CD4-positive, alpha-beta memory T cell (primary cell): ENCODE measurements at regions not wholly inside any gene's neighbourhood (a gene's known extent, or its start where the extent isn't known, plus 50 kb on each side); places are given as distances from the start of the nearest gene placed in this dataset.

Source experiments
- CTCF ChIA-PET: fragments of 350-600 bp; sonication (Branson Sonifier 250); formaldehyde crosslinking; loops from one replicate; lab custom pipeline; 2021; ENCODE audit warnings: inconsistent platforms; ENCODE audit not compliant: partially characterized antibody; lab: Charles Lee
- POLR2A ChIA-PET: fragments of 350-600 bp; sonication (Branson Sonifier 250); formaldehyde crosslinking; loops from one replicate; lab custom pipeline; 2021; ENCODE audit not compliant: partially characterized antibody; lab: Charles Lee
- DNase-seq, 5 donors: peaks; one replicate each; pipeline versions ENCODE4 v3.0.0 to v3.0.0-alpha.2; 2020 to 2022; ENCODE audit warnings: mixed read lengths in 1 of 5
- H3K27ac ChIP-seq: one replicate; pipeline ENCODE4 v1.7.0; 2013; ENCODE audit warnings: low read depth, low read length
- H3K27me3 ChIP-seq: 2 replicates; pipeline ENCODE4 v1.7.0; 2013; ENCODE audit warnings: mild to moderate bottlenecking, low read length, moderate library complexity; ENCODE audit not compliant: insufficient read depth
- H3K36me3 ChIP-seq: 2 replicates; pipeline ENCODE4 v1.7.0; 2013; ENCODE audit warnings: mild to moderate bottlenecking, low read length, moderate library complexity; ENCODE audit not compliant: insufficient read depth
- H3K4me1 ChIP-seq: 2 replicates; pipeline ENCODE4 v1.7.0; 2013; ENCODE audit warnings: mild to moderate bottlenecking, low read length, moderate library complexity; ENCODE audit not compliant: insufficient read depth
- H3K4me3 ChIP-seq, 2 donors: one replicate each; pipeline ENCODE4 v1.7.0; 2013; ENCODE audit warnings: low read length in 2 of 2, mild to moderate bottlenecking in 1 of 2
- H3K9me3 ChIP-seq, 2 donors: one replicate each; pipeline ENCODE4 v1.7.0; 2013; ENCODE audit warnings: low read length in 2 of 2, control low read depth in 1 of 2; ENCODE audit not compliant: control insufficient read depth in 1 of 2
- H3K27ac Mint-ChIP-seq, 7 donors: one replicate each; pipeline ENCODE4 v1.8.0; 2020 to 2021; ENCODE audit warnings: mixed read lengths in 7 of 7, mild to moderate bottlenecking in 6 of 7, inconsistent platforms in 3 of 7, moderate library complexity in 3 of 7
- H3K27me3 Mint-ChIP-seq, 2 donors: one replicate each; pipeline ENCODE4 v1.8.0; 2020 to 2021; ENCODE audit warnings: mixed read lengths in 2 of 2
- H3K36me3 Mint-ChIP-seq, 2 donors: one replicate each; pipeline ENCODE4 v1.8.0; 2020 to 2021; ENCODE audit warnings: mixed read lengths in 2 of 2, inconsistent platforms in 1 of 2, mild to moderate bottlenecking in 1 of 2
- H3K4me1 Mint-ChIP-seq, 4 donors: one replicate each; pipeline ENCODE4 v1.8.0; 2020 to 2021; ENCODE audit warnings: mixed read lengths in 4 of 4, mild to moderate bottlenecking in 1 of 4
- H3K4me3 Mint-ChIP-seq, 8 donors: one replicate each; pipeline ENCODE4 v1.8.0; 2020 to 2021; ENCODE audit warnings: mixed read lengths in 8 of 8, mild to moderate bottlenecking in 7 of 8, moderate library complexity in 6 of 8, inconsistent platforms in 3 of 8
- H3K9me3 Mint-ChIP-seq, 8 donors: one replicate each; pipeline ENCODE4 v1.8.0; 2020 to 2021; ENCODE audit warnings: mixed read lengths in 8 of 8, mild to moderate bottlenecking in 5 of 8, inconsistent platforms in 3 of 8, moderate library complexity in 1 of 8
- intact Hi-C: fragments of 100-400 bp; cut with micrococcal nuclease; formaldehyde crosslinking; loops from one replicate; pipeline ENCODE4 v1.15.1; 2023

DNA sequence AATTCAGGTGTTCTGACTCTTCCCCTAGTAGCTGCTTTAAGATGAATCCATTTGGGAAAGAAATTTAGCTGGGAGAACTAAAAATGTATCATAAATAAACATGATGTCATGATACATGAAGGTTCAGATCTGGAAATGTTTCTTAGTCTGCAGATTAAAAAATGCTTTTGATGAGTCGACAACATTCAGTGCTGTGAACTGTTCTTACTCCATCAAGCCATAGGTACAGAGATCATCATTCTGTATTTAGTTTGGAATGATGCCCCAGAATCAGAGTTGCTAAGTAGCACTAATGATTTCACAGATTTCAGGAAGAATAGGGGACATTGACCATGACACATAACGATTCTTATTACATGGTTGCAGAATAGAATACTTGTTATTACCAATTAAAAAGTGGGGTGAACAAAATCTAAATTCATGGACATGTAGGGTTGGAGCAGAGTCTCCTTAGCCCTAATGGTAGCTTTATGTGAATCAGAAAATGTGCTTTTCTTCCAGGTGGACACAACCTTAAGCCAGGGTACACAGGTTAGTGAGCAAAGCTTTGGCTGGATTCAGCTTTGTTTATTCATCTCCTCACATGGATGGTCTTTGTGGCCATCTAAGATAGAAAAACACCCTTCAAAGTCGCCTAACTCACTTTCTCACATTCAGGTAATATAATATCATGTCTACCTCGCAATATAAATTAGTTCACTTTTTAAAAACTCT is 205.4 kb upstream of the SEL1L start:
- Histone ChIP-seq H3K4me1 (no peaks in the 10 kb centered on the region), H3K9me3 (no peaks in the 10 kb centered on the region), H3K27ac (no peak overlapping the region), H3K4me3 (no peak overlapping the region), H3K27me3 (no peaks in the 10 kb centered on the region), H3K36me3 (no peaks in the 10 kb centered on the region)
- Mint-ChIP-seq H3K4me1 (no peaks in the 10 kb centered on the region), H3K9me3 (peaks cover 0 to 3% (median 0%) of the 10 kb centered on the region in 8 donors), H3K27me3 (peaks cover 0 to 1% of the 10 kb centered on the region in 2 donors), H3K27ac (no peak overlapping the region), H3K4me3 (no peak overlapping the region), H3K36me3 (no peaks in the 10 kb centered on the region)
- POLR2A ChIA-PET: no interaction called here
- intact Hi-C loops: no loop called here
- no peak for DNase-seq
- CTCF ChIA-PET: no interaction called here

DNA sequence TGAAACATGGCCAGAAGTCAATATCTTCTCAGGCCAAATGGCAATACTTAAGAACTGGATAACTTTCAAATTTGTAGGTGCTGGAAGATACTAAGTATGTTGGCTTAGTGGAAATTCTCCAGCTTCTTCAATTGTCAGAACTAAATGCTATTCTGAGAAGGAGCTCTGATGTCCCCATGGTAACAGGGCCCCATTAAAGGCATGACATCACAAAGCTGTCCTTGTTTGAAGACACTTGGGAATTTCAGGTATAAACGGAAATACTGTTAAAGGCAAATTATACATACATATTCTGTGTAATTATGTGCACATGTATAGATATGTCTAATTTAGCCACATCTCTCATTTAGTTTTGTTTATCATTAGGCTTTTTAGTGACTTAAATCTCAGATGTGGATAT is 210.0 kb upstream of the SEL1L start:
- Mint-ChIP-seq H3K27ac (no peak overlapping the region), H3K9me3 (no peaks in the 10 kb centered on the region), H3K36me3 (no peaks in the 10 kb centered on the region), H3K4me3 (no peak overlapping the region), H3K27me3 (no peaks in the 10 kb centered on the region), H3K4me1 (no peaks in the 10 kb centered on the region)
- ChIA-PET CTCF (no interaction called here), POLR2A (no interaction called here)
- Histone ChIP-seq H3K27ac (no peak overlapping the region), H3K27me3 (no peaks in the 10 kb centered on the region), H3K36me3 (no peaks in the 10 kb centered on the region), H3K9me3 (no peaks in the 10 kb centered on the region), H3K4me3 (no peak overlapping the region), H3K4me1 (no peaks in the 10 kb centered on the region)
- no peak for DNase-seq
- intact Hi-C loops: no loop called here

DNA sequence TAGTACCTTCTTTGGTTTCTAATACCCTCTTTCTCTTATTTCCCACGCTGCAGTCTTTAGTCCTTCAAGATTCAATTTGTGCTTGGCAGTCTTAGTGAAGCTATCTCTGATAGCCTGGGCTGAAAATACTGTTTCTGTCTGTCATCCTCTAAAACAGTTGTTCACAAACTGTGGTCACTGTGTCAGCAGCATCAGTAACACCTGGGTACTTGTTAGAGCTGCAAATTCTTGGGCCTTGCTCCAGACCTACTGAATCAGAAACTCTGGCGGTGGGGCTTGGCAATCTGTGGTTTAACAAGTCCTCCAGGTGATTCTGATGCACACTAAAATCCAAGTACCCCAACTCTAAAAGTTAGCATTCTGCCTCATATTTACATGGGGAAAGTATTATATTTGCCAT is 217.5 kb upstream of the SEL1L start:
- no peaks in the 10 kb centered on the region for H3K36me3 Mint-ChIP-seq

DNA sequence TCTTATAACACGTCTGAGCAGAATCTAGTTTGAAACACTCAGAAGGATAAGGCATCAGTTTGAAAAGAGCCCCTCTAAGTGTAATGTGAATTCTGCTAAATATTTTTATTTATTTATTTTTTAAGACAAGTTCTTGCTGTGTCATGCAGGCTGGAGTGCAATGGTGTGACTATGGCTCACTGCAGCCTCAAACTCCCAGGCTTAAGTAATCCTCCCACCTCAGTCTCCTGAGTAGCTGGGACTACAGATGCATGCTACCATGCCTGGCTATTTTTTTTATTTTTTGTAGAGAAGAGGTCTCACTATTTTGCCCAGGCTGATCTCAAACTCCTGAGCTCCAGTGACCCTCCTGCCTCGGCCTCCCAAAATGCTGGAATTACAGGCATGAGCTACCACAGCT is 225.9 kb upstream of the SEL1L start:
- peaks cover 0 to 12% (median 0%) of the 10 kb centered on the region in 8 donors for H3K9me3 Mint-ChIP-seq
- ChIA-PET CTCF (no interaction called here), POLR2A (no interaction called here)
- Histone ChIP-seq H3K36me3 (no peaks in the 10 kb centered on the region), H3K4me1 (no peaks in the 10 kb centered on the region), H3K4me3 (no peak overlapping the region), H3K27me3 (no peaks in the 10 kb centered on the region), H3K9me3 (no peaks in the 10 kb centered on the region), H3K27ac (no peak overlapping the region)
- H3K4me1 Mint-ChIP-seq: no peaks in the 10 kb centered on the region
- H3K27ac Mint-ChIP-seq: no peak overlapping the region
- intact Hi-C loops: no loop called here
- DNase-seq: no peak
- H3K27me3 Mint-ChIP-seq: no peaks in the 10 kb centered on the region
- no peak overlapping the region for H3K4me3 Mint-ChIP-seq
- no peaks in the 10 kb centered on the region for H3K36me3 Mint-ChIP-seq

More for the DNA sequence above, 217.5 kb upstream of the SEL1L start:
- Mint-ChIP-seq H3K4me3 (no peak overlapping the region), H3K27ac (no peak overlapping the region), H3K27me3 (no peaks in the 10 kb centered on the region), H3K9me3 (peaks cover 0 to 6% (median 0%) of the 10 kb centered on the region in 8 donors), H3K4me1 (no peaks in the 10 kb centered on the region)
- H3K36me3 ChIP-seq: no peaks in the 10 kb centered on the region
- DNase-seq: no peak
- H3K27ac ChIP-seq: no peak overlapping the region
- no peaks in the 10 kb centered on the region for H3K27me3 ChIP-seq
- no peak overlapping the region for H3K4me3 ChIP-seq
- ChIA-PET CTCF (no interaction called here), POLR2A (no interaction called here)
- H3K9me3 ChIP-seq: no peaks in the 10 kb centered on the region
- H3K4me1 ChIP-seq: no peaks in the 10 kb centered on the region
- intact Hi-C loops: no loop called here

DNA sequence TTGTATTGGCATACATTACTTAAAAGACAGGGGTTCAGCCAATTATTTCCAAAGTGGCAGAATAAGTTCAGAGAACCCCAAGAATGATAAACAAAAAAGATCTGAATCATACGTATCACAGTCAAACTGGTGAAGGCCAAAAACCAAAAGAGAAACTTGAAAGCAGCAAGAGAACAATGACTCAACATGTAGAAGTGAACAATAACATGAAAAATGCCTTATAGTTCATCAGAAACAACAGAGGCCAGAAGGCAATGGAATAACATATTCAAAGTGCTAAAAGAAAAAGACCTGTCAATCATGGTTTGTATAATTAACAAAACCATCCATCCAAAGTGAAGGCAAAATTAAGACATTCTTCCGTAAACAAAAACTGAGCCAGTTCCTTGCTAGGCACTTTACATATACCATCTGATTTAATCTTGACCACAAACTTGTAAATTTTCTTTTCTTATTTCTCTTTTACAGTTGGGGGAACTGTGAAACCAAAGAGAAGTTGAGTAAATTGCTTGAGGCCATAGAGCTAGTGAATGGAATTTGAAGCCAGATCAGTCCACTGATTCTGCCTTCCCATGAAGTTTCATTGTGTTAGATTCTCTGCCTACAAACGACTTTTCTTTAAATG is 232.1 kb upstream of the SEL1L start:
- no peak overlapping the region for H3K27ac Mint-ChIP-seq

DNA sequence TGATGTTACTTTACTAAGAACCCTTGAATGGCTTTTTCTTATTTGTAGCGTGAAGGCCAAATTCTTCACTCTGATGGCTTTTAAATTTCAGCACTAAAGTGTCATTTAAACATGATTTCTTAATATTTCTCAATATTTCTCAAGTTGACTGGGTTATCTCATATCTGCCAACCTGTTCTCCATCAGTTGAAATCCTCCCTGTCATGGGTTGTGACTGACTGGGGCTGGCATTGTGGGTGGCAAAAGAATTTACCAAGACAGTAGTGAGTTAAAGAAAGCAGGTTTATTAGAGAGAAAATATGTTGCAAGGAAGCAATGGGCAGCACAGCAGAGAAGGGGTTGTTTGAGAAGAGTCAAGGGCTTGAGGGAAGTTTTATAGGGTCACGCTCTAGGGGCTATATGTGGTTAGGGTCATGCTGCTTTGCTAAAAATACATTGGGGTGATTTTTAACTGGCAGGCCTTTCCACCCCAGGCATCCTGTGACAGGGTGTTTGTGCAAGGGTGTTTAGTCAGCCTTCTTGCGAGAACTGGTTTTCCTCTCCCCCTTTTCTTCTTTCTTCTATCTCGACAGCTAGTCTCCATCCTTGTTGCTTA is 232.8 kb upstream of the SEL1L start:
- intact Hi-C loops: no loop called here
- H3K36me3 ChIP-seq: no peaks in the 10 kb centered on the region
- no peaks in the 10 kb centered on the region for H3K4me1 Mint-ChIP-seq
- no peak overlapping the region for H3K4me3 Mint-ChIP-seq
- H3K27ac Mint-ChIP-seq: no peak overlapping the region
- no peaks in the 10 kb centered on the region for H3K9me3 ChIP-seq
- no peaks in the 10 kb centered on the region for H3K27me3 ChIP-seq
- no peaks in the 10 kb centered on the region for H3K27me3 Mint-ChIP-seq
- no peaks in the 10 kb centered on the region for H3K36me3 Mint-ChIP-seq
- H3K27ac ChIP-seq: no peak overlapping the region
- ChIA-PET POLR2A (no interaction called here), CTCF (no interaction called here)
- no peak for DNase-seq
- H3K4me1 ChIP-seq: no peaks in the 10 kb centered on the region
- H3K4me3 ChIP-seq: no peak overlapping the region
- H3K9me3 Mint-ChIP-seq: peaks cover 0 to 2% (median 0%) of the 10 kb centered on the region in 8 donors

More for the DNA sequence above, 232.1 kb upstream of the SEL1L start:
- ChIA-PET CTCF (no interaction called here), POLR2A (no interaction called here)
- H3K4me1 ChIP-seq: no peaks in the 10 kb centered on the region
- no peak overlapping the region for H3K4me3 Mint-ChIP-seq
- no peaks in the 10 kb centered on the region for H3K4me1 Mint-ChIP-seq
- H3K27me3 Mint-ChIP-seq: no peaks in the 10 kb centered on the region
- no peaks in the 10 kb centered on the region for H3K27me3 ChIP-seq
- DNase-seq: no peak
- H3K27ac ChIP-seq: no peak overlapping the region
- no peak overlapping the region for H3K4me3 ChIP-seq
- no peaks in the 10 kb centered on the region for H3K36me3 Mint-ChIP-seq
- no peaks in the 10 kb centered on the region for H3K36me3 ChIP-seq
- intact Hi-C loops: no loop called here
- H3K9me3 Mint-ChIP-seq: peaks cover 0 to 2% (median 0%) of the 10 kb centered on the region in 8 donors
- H3K9me3 ChIP-seq: no peaks in the 10 kb centered on the region

DNA sequence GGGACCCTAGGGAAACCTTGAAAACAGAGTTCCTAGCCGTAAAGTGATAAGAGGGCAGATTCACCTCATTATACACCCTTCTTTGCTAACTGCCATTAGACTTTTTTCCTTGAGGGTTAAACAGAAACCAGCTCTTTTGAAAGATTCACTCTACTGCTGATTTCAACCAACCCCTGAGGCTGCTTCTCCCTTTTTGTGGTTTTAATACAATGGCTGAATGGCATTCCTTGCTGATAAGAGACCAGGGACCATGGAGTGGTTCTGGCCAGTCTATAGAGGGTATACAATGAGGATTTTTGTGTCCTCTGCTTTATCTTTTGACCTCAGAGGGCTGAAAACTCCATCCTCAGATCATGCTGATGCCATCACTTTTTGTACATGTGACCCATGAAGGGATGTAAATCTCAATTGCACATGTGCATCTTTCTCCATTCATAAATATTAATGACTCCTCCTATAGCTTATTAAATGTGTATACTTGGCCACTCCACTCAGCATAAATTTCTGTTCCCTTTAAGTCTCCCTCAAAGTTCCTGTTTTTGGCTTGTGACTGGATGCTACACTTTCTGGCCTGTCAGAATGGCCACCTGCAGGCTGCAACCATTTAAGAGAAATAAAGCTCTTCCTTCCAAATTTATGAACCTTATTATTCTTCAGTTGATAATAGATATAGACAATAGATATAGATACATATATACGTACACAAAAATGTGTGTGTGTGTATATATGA is 233.8 kb upstream of the SEL1L start:
- POLR2A ChIA-PET: no interaction called here
- no peaks in the 10 kb centered on the region for H3K4me1 Mint-ChIP-seq
- no peak overlapping the region for H3K27ac ChIP-seq

More for the DNA sequence above, 233.8 kb upstream of the SEL1L start:
- Histone ChIP-seq H3K4me1 (no peaks in the 10 kb centered on the region), H3K9me3 (no peaks in the 10 kb centered on the region), H3K36me3 (no peaks in the 10 kb centered on the region), H3K27me3 (no peaks in the 10 kb centered on the region), H3K4me3 (no peak overlapping the region)
- DNase-seq: no peak
- CTCF ChIA-PET: no interaction called here
- intact Hi-C loops: no loop called here
- Mint-ChIP-seq H3K4me3 (no peak overlapping the region), H3K36me3 (no peaks in the 10 kb centered on the region), H3K9me3 (peaks cover 0 to 4% (median 0%) of the 10 kb centered on the region in 8 donors), H3K27me3 (no peaks in the 10 kb centered on the region), H3K27ac (no peak overlapping the region)
